ENCODE measurements at regions not wholly inside any gene's neighbourhood (a gene's known extent, or its start where the extent isn't known, plus 50 kb on each side); places are given as distances from the start of the nearest gene placed in this dataset.

DNA sequence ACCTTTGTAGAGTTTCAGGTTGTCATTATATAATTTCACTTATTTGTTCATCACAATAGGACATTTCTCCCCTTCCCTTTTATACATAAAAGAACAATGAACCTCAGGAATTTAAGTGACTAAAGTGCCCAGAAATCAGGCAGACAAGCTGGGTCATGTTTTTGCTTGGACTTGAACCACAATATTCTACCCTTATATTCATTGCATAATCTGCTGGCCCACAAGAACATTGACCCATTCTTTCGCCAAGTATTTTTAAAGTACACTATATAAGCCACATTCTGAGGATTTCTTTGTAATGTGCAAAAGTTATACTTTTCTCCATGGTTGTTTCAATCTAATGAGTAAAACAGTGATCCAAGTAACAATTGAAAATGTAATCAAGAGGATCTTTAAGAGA, 637.5 kb upstream of the SLIT2 start:
- intact Hi-C loops (cut with micrococcal nuclease), result no loop called here
- no peak overlapping the region for H3K4me2 ChIP-seq (replicated peaks; ENCODE audit: extremely low read depth, low read length, poor library complexity, severe bottlenecking)
- H4K20me1 ChIP-seq (ENCODE audit: insufficient read depth, low read length), result no peaks in the 10 kb centered on the region
- DNase-seq, result no peak
- no peak overlapping the region for H3K4me3 ChIP-seq (replicated peaks in 1 of 3; ENCODE audit: low read depth in 2 of 3, low read length in 3 of 3)
- TF ChIP-seq CTCF (IDR thresholded peaks at IDR 0.05), result no peak
- H3K36me3 ChIP-seq (replicated peaks in 1 of 2; ENCODE audit: control insufficient read depth in 1 of 2, insufficient read depth in 2 of 2, low read length in 2 of 2), result no peaks in the 10 kb centered on the region
- WGBS (ENCODE audit: insufficient coverage), result no CpG with 5 or more reads among the region's 1 CpG
- no peaks in the 10 kb centered on the region for H3K79me2 ChIP-seq (ENCODE audit: insufficient read depth, low read length)
- no peak overlapping the region for H3K27ac ChIP-seq (ENCODE audit: low read depth in 1 of 2, low read length in 2 of 2)
- no peak overlapping the region for H3K9ac ChIP-seq (ENCODE audit: insufficient read depth, low read length, poor library complexity, severe bottlenecking)
- H3K4me1 ChIP-seq (ENCODE audit: control insufficient read depth in 1 of 2, insufficient read depth in 2 of 2, low read length in 2 of 2), result no peaks in the 10 kb centered on the region
- H3K27me3 Mint-ChIP-seq (ENCODE audit: low read depth in 3 of 3), result peaks cover 0 to 1% (median 0%) of the 10 kb centered on the region in 3 donors
- no peaks in the 10 kb centered on the region for H3K27me3 ChIP-seq (ENCODE audit: control insufficient read depth in 2 of 2, insufficient read depth in 2 of 2, low read length in 2 of 2)
- H3K4me3 Mint-ChIP-seq, result no peak overlapping the region
- H3K9me3 ChIP-seq (replicated peaks in 1 of 2; ENCODE audit: control insufficient read depth in 1 of 2, insufficient read depth in 1 of 2, low read length in 2 of 2), result peaks cover 7 to 15% of the 10 kb centered on the region in 2 donors
- H3K9me3 Mint-ChIP-seq, result peaks cover 2 to 7% (median 5%) of the 10 kb centered on the region in 7 donors
- H2AFZ ChIP-seq (ENCODE audit: insufficient read depth, low read depth, low read length, poor library complexity, severe bottlenecking), result no peak overlapping the region
- H3K4me1 Mint-ChIP-seq, result no peaks in the 10 kb centered on the region
- no peak overlapping the region for H3K27ac Mint-ChIP-seq
- no peaks in the 10 kb centered on the region for H3K36me3 Mint-ChIP-seq

DNA sequence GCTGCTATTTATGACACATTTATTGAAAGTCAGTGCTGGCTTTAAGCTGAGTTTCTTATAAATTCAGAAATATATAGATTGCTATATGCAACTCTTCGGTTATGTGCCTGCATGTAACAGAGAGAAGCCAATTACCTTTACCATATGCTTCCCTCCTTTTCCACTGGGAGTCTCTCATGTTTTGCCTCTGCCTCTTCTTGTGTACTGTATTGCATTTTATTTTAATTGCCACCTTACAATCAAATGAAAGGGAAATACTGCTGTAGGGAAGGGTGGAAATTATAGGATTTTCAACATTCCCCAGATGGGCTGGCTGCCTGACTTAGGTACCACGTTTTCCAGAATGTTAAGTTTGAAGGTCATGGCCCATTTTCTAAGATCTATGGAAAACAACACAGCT, 655.4 kb upstream of the SLIT2 start:
- H3K27ac Mint-ChIP-seq, result no peak overlapping the region
- H3K4me3 ChIP-seq (replicated peaks in 1 of 3; ENCODE audit: low read depth in 2 of 3, low read length in 3 of 3), result no peak overlapping the region
- H2AFZ ChIP-seq (ENCODE audit: insufficient read depth, low read depth, low read length, poor library complexity, severe bottlenecking), result no peak overlapping the region
- H3K27ac ChIP-seq (ENCODE audit: low read depth in 1 of 2, low read length in 2 of 2), result no peak overlapping the region
- no peaks in the 10 kb centered on the region for H4K20me1 ChIP-seq (ENCODE audit: insufficient read depth, low read length)
- no peak for DNase-seq
- peaks cover 0 to 2% (median 0%) of the 10 kb centered on the region in 3 donors for H3K27me3 Mint-ChIP-seq (ENCODE audit: low read depth in 3 of 3)
- intact Hi-C loops (cut with micrococcal nuclease), result no loop called here
- no peaks in the 10 kb centered on the region for H3K4me1 ChIP-seq (ENCODE audit: control insufficient read depth in 1 of 2, insufficient read depth in 2 of 2, low read length in 2 of 2)
- no peaks in the 10 kb centered on the region for H3K36me3 Mint-ChIP-seq
- H3K9ac ChIP-seq (ENCODE audit: insufficient read depth, low read length, poor library complexity, severe bottlenecking), result no peak overlapping the region
- H3K9me3 ChIP-seq (replicated peaks in 1 of 2; ENCODE audit: control insufficient read depth in 1 of 2, insufficient read depth in 1 of 2, low read length in 2 of 2), result no peaks in the 10 kb centered on the region
- TF ChIP-seq CTCF (IDR thresholded peaks at IDR 0.05), result no peak
- H3K9me3 Mint-ChIP-seq, result peaks cover 0 to 4% (median 2%) of the 10 kb centered on the region in 7 donors
- no peak overlapping the region for H3K4me3 Mint-ChIP-seq
- WGBS (ENCODE audit: insufficient coverage), result 60% methylated on average over 1 of the region's 2 CpGs
- no peaks in the 10 kb centered on the region for H3K36me3 ChIP-seq (replicated peaks in 1 of 2; ENCODE audit: control insufficient read depth in 1 of 2, insufficient read depth in 2 of 2, low read length in 2 of 2)
- no peaks in the 10 kb centered on the region for H3K4me1 Mint-ChIP-seq
- H3K27me3 ChIP-seq (ENCODE audit: control insufficient read depth in 2 of 2, insufficient read depth in 2 of 2, low read length in 2 of 2), result no peaks in the 10 kb centered on the region
- H3K4me2 ChIP-seq (replicated peaks; ENCODE audit: extremely low read depth, low read length, poor library complexity, severe bottlenecking), result no peak overlapping the region
- H3K79me2 ChIP-seq (ENCODE audit: insufficient read depth, low read length), result no peaks in the 10 kb centered on the region
